ENCODE measurements at regions not wholly inside any gene's neighbourhood (a gene's known extent, or its start where the extent isn't known, plus 50 kb on each side); places are given as distances from the start of the nearest gene placed in this dataset.

DNA sequence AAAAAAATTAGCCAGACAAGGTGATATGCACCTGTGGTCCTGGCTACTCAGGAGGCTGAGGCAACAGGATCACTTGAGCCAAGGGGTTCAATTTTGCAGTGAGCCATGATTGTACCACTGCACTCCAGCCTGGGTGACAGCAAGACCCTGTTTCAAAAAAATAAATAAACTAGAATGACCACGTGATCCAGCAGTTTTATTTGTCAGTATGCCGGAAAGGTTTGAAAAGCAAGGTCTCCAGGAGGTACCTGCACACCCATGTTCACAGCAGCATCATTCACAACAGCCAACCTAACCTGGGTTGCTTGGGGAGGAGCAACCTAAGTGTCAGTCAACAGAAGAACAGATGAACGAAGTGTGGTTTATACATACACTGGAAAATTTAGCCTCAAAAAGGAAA is 78.7 kb upstream of the SEPTIN5 start:
- Histone ChIP-seq H3K36me3 (replicated peaks in 1 of 2; ENCODE audit: control insufficient read depth in 1 of 2, insufficient read depth in 2 of 2, low read length in 2 of 2) (no peaks in the 10 kb centered on the region), H4K20me1 (ENCODE audit: insufficient read depth, low read length) (no peaks in the 10 kb centered on the region), H3K9ac (ENCODE audit: insufficient read depth, low read length, poor library complexity, severe bottlenecking) (no peak overlapping the region), H2AFZ (ENCODE audit: insufficient read depth, low read depth, low read length, poor library complexity, severe bottlenecking) (no peak overlapping the region), H3K4me2 (replicated peaks; ENCODE audit: extremely low read depth, low read length, poor library complexity, severe bottlenecking) (no peak overlapping the region), H3K9me3 (replicated peaks in 1 of 2; ENCODE audit: control insufficient read depth in 1 of 2, insufficient read depth in 1 of 2, low read length in 2 of 2) (no peaks in the 10 kb centered on the region), H3K27ac (ENCODE audit: low read depth in 1 of 2, low read length in 2 of 2) (no peak overlapping the region), H3K4me3 (replicated peaks in 1 of 3; ENCODE audit: low read depth in 2 of 3, low read length in 3 of 3) (no peak overlapping the region), H3K4me1 (ENCODE audit: control insufficient read depth in 1 of 2, insufficient read depth in 2 of 2, low read length in 2 of 2) (no peaks in the 10 kb centered on the region), H3K27me3 (ENCODE audit: control insufficient read depth in 2 of 2, insufficient read depth in 2 of 2, low read length in 2 of 2) (no peaks in the 10 kb centered on the region), H3K79me2 (ENCODE audit: insufficient read depth, low read length) (no peaks in the 10 kb centered on the region)
- intact Hi-C loops (cut with micrococcal nuclease), result loop anchor here in 1 of 2 donors (10.0 kb wide), 1 partner anchor 141 kb away; no protein-coding TSS in a partner anchor
- no peak for TF ChIP-seq CTCF (IDR thresholded peaks at IDR 0.05)
- Mint-ChIP-seq H3K27ac (no peak overlapping the region), H3K9me3 (no peaks in the 10 kb centered on the region), H3K4me3 (no peak overlapping the region), H3K27me3 (ENCODE audit: low read depth in 3 of 3) (peaks cover 6 to 18% (median 10%) of the 10 kb centered on the region in 3 donors), H3K4me1 (no peaks in the 10 kb centered on the region), H3K36me3 (no peaks in the 10 kb centered on the region)
- WGBS (ENCODE audit: insufficient coverage), result no CpG with 5 or more reads among the region's 3 CpGs
- DNase-seq, result no peak

DNA sequence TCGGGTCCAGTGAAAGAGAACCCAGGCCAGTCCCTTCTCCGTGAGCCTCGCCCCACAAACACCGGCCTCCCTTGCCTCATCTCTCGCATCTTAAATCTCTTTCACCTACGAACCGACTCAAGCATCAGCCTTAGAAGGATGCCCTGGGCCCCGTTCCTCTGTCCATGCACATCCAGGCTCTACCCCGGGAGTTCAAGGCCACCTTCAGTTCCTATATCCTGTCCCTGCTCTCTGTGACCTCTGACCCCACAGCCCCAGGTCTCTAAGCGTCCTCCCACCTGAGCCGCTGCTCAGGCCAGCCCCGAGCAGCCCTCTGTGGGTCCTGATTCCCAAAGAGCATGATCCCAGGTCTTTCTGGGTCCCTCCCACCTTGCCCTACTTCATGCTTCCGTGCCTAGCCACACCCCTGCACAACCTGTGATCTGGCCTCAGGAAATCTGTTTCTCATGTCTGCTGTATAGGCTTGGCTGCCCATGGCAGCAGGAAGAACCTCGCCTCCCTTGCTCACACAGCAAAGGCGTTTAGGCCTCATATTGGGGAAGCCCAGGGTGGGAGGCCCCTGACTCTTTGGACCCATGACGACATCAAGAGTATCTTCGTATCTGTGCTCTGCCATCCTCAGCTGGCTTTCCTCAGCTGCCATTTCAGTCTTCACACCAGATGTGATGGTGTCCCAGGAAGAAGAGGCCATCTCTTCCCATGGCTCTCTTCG is 77.5 kb upstream of the SEPTIN5 start:
- Histone ChIP-seq H3K9ac (ENCODE audit: insufficient read depth, low read length, poor library complexity, severe bottlenecking) (no peak overlapping the region), H2AFZ (ENCODE audit: insufficient read depth, low read depth, low read length, poor library complexity, severe bottlenecking) (no peak overlapping the region), H3K27ac (ENCODE audit: low read depth in 1 of 2, low read length in 2 of 2) (no peak overlapping the region), H3K27me3 (ENCODE audit: control insufficient read depth in 2 of 2, insufficient read depth in 2 of 2, low read length in 2 of 2) (no peaks in the 10 kb centered on the region), H3K36me3 (replicated peaks in 1 of 2; ENCODE audit: control insufficient read depth in 1 of 2, insufficient read depth in 2 of 2, low read length in 2 of 2) (no peaks in the 10 kb centered on the region), H3K4me3 (replicated peaks in 1 of 3; ENCODE audit: low read depth in 2 of 3, low read length in 3 of 3) (no peak overlapping the region), H3K4me2 (replicated peaks; ENCODE audit: extremely low read depth, low read length, poor library complexity, severe bottlenecking) (no peak overlapping the region), H4K20me1 (ENCODE audit: insufficient read depth, low read length) (no peaks in the 10 kb centered on the region), H3K79me2 (ENCODE audit: insufficient read depth, low read length) (no peaks in the 10 kb centered on the region), H3K9me3 (replicated peaks in 1 of 2; ENCODE audit: control insufficient read depth in 1 of 2, insufficient read depth in 1 of 2, low read length in 2 of 2) (no peaks in the 10 kb centered on the region), H3K4me1 (ENCODE audit: control insufficient read depth in 1 of 2, insufficient read depth in 2 of 2, low read length in 2 of 2) (no peaks in the 10 kb centered on the region)
- no peak overlapping the region for H3K27ac Mint-ChIP-seq
- peak overlapping the region in 1 of 2 donors; percentile 19 for H3K4me3 Mint-ChIP-seq
- 93% methylated on average over 17 of the region's 18 CpGs for WGBS (ENCODE audit: insufficient coverage)
- no peaks in the 10 kb centered on the region for H3K4me1 Mint-ChIP-seq
- no peak for DNase-seq
- TF ChIP-seq CTCF (IDR thresholded peaks at IDR 0.05), result no peak
- intact Hi-C loops (cut with micrococcal nuclease), result loop anchor here in 1 of 2 donors (10.0 kb wide), 1 partner anchor 142 kb away; no protein-coding TSS in a partner anchor
- H3K27me3 Mint-ChIP-seq (ENCODE audit: low read depth in 3 of 3), result peaks cover 2 to 11% (median 6%) of the 10 kb centered on the region in 3 donors
- H3K36me3 Mint-ChIP-seq, result no peaks in the 10 kb centered on the region
- no peaks in the 10 kb centered on the region for H3K9me3 Mint-ChIP-seq
